ENCODE measurements at regions not wholly inside any gene's neighbourhood (a gene's known extent, or its start where the extent isn't known, plus 50 kb on each side); places are given as distances from the start of the nearest gene placed in this dataset.

- ATAC-seq (no peak), DNase-seq (ENCODE audit: low read depth, low spot score) (no peak), FAIRE-seq (no peak)
- SMC1A ChIA-PET (ENCODE audit: uncharacterized antibody, unreplicated experiment): interaction anchor here (1.2 to 1.5 kb wide), 2 partner anchors 20 to 241 kb away, joined by 4 to 7 read pairs; no protein-coding TSS in a partner anchor
- WGBS (ENCODE audit: insufficient coverage, insufficient replicate concordance, low lambda C conversion rate, missing lambda C conversion rate): 61% methylated on average over 5 of the region's 5 CpGs
- in situ Hi-C loops (cut with MboI): no loop called here
- Histone ChIP-seq H3K4me3 (no peak overlapping the region), H3K27ac (ENCODE audit: control insufficient read depth, insufficient read depth) (no peak overlapping the region), H3K4me1 (ENCODE audit: control insufficient read depth, insufficient read depth, low read length) (peaks cover 20% of the 10 kb centered on the region), H3K9me3 (replicated peaks; ENCODE audit: control insufficient read depth, insufficient read depth, low read length) (no peaks in the 10 kb centered on the region), H3K4me2 (ENCODE audit: control insufficient read depth, insufficient read depth) (no peak overlapping the region), H3K27me3 (replicated peaks in 1 of 2; ENCODE audit: control insufficient read depth in 2 of 2, insufficient read depth in 2 of 2, low read length in 1 of 2) (no peaks in the 10 kb centered on the region), H3K9ac (ENCODE audit: control insufficient read depth, insufficient read depth, low read length) (no peak overlapping the region), H4K20me1 (ENCODE audit: control insufficient read depth, insufficient read depth) (no peaks in the 10 kb centered on the region), H3K36me3 (ENCODE audit: control insufficient read depth in 2 of 2, insufficient read depth in 2 of 2, low read length in 1 of 2) (no peaks in the 10 kb centered on the region), H3K79me2 (ENCODE audit: control insufficient read depth, insufficient read depth, low read length) (no peaks in the 10 kb centered on the region), H2AFZ (ENCODE audit: control insufficient read depth, low read depth, low read length) (no peak overlapping the region)
- TF ChIP-seq MXI1 (IDR thresholded peaks at IDR 0.05; ENCODE audit: low read depth, low read length) (no peak), RFX5 (IDR thresholded peaks at IDR 0.05; ENCODE audit: low read depth, low read length) (no peak), HDAC2 (IDR thresholded peaks at IDR 0.05) (no peak), YBX1 (IDR thresholded peaks at IDR 0.05) (no peak)
- intact Hi-C loops (cut with micrococcal nuclease; ENCODE audit: unreplicated experiment): no loop called here
- no TSS peak for BruUV-seq (replicated peaks)
- CTCF ChIA-PET: no interaction called here
- POLR2A ChIA-PET: interaction anchor here (0.6 kb wide), 1 partner anchor 884 kb away, joined by 5 read pairs; no protein-coding TSS in a partner anchor
- RAD21 ChIA-PET (ENCODE audit: unreplicated experiment): no interaction called here
These were observed 247.1 kb downstream of the BCL11A start for GRCh38 chr2:60306267-60306861.

DNA sequence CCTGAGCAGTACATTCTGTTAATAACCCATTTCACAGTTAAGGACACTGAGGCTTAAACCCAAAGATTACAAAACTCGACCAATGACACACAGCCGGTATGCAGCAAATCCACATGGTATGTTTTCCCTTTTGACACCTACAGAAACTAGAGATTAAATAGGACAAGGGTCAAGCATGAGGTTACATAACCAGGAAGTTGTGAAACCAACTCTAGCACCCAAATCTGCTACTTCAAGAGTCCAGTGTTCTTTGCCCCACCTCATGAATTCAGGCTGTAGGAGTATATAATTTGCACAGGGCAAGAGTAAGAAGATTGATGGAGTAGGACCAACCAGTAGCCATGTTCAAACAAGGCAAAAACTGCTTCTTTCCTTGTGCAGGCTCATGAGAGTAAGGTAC lies 249.8 kb downstream of the BCL11A start:
- Histone ChIP-seq H3K27me3 (replicated peaks in 1 of 2; ENCODE audit: control insufficient read depth in 2 of 2, insufficient read depth in 2 of 2, low read length in 1 of 2) (no peaks in the 10 kb centered on the region), H3K4me1 (ENCODE audit: control insufficient read depth, insufficient read depth, low read length) (no peaks in the 10 kb centered on the region), H3K36me3 (ENCODE audit: control insufficient read depth in 2 of 2, insufficient read depth in 2 of 2, low read length in 1 of 2) (no peaks in the 10 kb centered on the region), H3K79me2 (ENCODE audit: control insufficient read depth, insufficient read depth, low read length) (no peaks in the 10 kb centered on the region), H4K20me1 (ENCODE audit: control insufficient read depth, insufficient read depth) (no peaks in the 10 kb centered on the region), H3K4me3 (no peak overlapping the region), H3K9ac (ENCODE audit: control insufficient read depth, insufficient read depth, low read length) (no peak overlapping the region), H3K4me2 (ENCODE audit: control insufficient read depth, insufficient read depth) (no peak overlapping the region), H3K27ac (ENCODE audit: control insufficient read depth, insufficient read depth) (no peak overlapping the region), H2AFZ (ENCODE audit: control insufficient read depth, low read depth, low read length) (no peak overlapping the region), H3K9me3 (replicated peaks; ENCODE audit: control insufficient read depth, insufficient read depth, low read length) (no peaks in the 10 kb centered on the region)
- DNase-seq (ENCODE audit: low read depth, low spot score) (no peak), FAIRE-seq (no peak), ATAC-seq (no peak)
- ChIA-PET RAD21 (ENCODE audit: unreplicated experiment) (no interaction called here), SMC1A (ENCODE audit: uncharacterized antibody, unreplicated experiment) (interaction anchor here (1.6 kb wide), 1 partner anchor 83 kb away, joined by 3 read pairs; no protein-coding TSS in a partner anchor), POLR2A (no interaction called here), CTCF (no interaction called here)
- no TSS peak for BruUV-seq (replicated peaks)
- in situ Hi-C loops (cut with MboI): no loop called here
- WGBS (ENCODE audit: insufficient coverage, insufficient replicate concordance, low lambda C conversion rate, missing lambda C conversion rate): 76% methylated on average over 2 of the region's 2 CpGs
- intact Hi-C loops (cut with micrococcal nuclease; ENCODE audit: unreplicated experiment): no loop called here
- TF ChIP-seq FOXK2 (IDR thresholded peaks at IDR 0.05): no peak
- TF ChIP-seq ESRRA (IDR thresholded peaks at IDR 0.05; ENCODE audit: low read length): no peak
- no peak for TF ChIP-seq ASH2L (IDR thresholded peaks at IDR 0.05; ENCODE audit: borderline replicate concordance, low read depth)
- no peak for TF ChIP-seq CREM (IDR thresholded peaks at IDR 0.05; ENCODE audit: low read depth)
- no peak for TF ChIP-seq NBN (IDR thresholded peaks at IDR 0.05)
- no peak for TF ChIP-seq CHD1 (IDR thresholded peaks at IDR 0.05; ENCODE audit: low read depth, low read length)
- TF ChIP-seq MYC (IDR thresholded peaks at IDR 0.05; ENCODE audit: insufficient read depth, insufficient read length, insufficient replicate concordance, low read length, severe bottlenecking): no peak
- no peak for TF ChIP-seq MXI1 (IDR thresholded peaks at IDR 0.05; ENCODE audit: low read depth, low read length)

Measured in GM12878 (cell line).